NCI-H128 (cell line): ENCODE measurements at regions not wholly inside any gene's neighbourhood (a gene's known extent, or its start where the extent isn't known, plus 50 kb on each side); places are given as distances from the start of the nearest gene placed in this dataset.

Source experiments
- DNase-seq: peaks from one replicate; lab custom pipeline; 2025; ENCODE audit not compliant: unreplicated experiment; lab: John Stamatoyannopoulos, UW

- DNase-seq: no peak
Measured at GRCh38 chr18:70430501-70431173, 141.8 kb downstream of the SOCS6 start.

DNA sequence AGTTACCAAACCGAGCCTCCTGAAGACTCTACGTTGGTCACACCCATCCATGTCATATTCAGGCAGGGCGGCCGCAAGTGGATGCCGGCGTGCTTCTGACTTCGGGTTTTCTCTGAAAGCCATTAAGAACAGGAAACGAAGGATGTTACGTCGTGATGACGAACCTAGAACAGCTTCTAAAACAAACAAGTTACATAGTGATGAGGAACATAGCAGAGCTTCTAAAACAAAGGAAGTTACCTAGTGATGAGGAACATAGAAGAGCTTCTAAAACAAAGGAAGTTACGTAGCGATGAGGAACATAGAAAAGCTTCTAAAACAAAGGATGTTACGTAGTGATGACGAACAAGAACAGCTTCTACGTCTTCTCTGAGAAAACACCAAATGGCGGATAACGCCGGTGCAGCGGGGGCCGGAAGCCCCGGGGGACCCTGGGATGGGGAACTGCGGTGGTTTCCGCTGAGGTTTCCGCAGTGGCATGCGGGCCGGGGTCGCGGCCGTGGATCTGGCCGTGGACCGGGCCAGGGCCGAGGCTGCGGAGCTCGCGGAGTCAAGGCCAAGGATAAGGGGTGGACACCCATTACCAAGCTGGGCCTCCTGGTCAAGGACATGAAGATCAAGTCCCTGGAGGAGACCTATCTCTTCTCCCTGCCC lies 141.1 kb downstream of the SOCS6 start:
- no peak for DNase-seq

DNA sequence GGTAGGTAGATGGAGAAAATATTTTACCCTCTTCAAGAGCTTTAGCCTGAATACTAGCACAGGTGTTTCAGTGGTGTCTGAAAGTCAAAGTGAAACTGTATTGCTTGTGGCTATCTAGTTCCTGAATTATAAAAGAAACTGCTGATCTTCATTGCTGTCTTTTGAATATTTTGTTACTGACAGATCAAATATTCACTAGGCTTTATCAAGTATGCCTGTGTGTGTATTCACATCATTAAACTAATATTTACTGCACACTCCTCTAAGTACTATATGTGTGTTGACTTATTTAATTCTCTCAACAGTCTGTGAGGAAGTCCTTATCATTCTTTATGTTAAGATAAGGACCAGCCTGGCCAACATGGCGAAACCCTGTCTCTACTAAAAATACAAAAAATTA lies 139.6 kb downstream of the SOCS6 start:
- DNase-seq: no peak

DNA sequence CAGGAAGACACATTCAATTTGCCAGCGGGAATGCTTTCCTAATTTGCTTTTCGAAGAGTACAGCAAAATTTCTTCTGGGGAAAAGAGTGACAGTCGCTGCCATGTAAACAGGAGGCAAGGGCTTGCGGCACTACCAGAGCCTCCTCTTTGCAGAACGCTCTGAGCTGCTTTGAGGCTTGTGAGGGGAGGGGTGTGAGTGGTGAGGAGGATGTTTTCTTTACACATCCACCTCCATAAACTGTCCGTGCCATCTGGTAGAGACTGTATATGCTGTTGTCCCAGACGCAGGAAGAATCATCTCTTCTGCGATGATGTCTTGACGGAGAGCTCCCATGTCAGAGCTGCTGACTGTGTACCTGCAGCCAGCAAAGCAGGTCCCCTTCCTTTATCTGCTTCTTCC lies 138.0 kb downstream of the SOCS6 start:
- DNase-seq: no peak

DNA sequence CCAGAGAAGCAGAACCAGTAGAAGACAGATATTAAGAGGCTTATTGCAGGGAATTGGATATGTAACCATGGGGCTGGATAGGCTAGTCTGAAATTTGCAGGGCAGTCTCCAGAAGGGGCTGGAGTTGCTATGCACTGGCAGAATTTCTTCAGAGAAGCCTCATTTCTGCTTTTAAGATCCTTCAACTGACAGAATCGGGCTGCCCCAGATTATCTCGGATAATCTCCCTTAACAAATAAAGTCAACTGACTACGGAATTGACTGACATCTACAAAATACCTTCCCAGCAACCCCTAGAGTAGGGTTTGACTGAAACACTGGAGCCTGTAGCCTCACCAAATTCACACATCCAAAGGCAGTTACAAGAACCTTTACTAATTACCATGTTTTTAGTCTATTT lies 136.4 kb downstream of the SOCS6 start:
- no peak for DNase-seq

- DNase-seq: no peak
Measured at GRCh38 chr18:70423988-70424387, 135.1 kb downstream of the SOCS6 start.

DNA sequence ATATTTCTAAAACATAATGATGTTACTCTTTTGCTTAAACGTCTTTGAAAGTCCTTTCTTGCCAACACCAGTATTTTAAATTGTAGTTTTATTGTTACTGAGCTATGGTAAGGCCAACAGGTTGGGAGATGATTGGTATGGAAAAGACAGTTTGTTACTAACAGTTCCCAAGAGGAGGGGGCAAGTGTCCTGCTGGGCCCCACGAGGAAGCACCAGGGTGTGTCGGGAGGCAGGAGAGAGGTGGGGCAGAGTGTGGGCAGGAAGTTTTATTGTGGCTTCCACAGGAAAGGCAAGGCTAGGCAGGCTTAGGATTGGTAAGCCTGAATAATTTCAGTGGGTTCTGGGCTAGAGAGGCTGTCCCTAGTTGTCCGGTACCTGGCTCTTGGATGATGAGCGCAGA lies 134.3 kb downstream of the SOCS6 start:
- DNase-seq: no peak

DNA sequence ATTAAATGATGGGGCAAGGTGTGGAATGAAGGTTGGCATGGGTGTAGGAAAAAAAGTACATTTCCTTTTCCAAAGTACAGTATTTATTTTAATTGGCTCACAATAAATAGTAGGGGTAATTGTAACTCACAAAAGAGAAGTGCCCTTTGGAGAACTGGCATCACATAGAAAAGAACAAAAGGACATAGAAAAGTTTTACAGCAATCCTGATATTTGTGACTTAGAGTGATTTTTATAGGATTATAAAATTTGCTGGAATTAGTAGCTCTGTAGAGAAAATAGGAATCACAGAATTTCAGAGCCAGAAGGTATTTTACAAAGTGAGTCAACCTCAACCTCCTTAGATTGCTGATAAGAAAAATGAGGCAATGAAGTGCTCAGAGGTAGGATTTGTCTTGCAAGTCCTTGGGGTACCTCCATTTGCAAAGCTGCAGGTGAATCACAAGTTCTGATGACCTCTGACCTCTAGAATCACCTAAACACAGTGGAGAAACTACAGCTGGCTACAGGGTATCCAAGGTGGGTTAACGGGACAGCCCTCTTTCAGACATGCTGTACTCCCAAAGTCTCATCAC lies 133.6 kb downstream of the SOCS6 start:
- DNase-seq: no peak

DNA sequence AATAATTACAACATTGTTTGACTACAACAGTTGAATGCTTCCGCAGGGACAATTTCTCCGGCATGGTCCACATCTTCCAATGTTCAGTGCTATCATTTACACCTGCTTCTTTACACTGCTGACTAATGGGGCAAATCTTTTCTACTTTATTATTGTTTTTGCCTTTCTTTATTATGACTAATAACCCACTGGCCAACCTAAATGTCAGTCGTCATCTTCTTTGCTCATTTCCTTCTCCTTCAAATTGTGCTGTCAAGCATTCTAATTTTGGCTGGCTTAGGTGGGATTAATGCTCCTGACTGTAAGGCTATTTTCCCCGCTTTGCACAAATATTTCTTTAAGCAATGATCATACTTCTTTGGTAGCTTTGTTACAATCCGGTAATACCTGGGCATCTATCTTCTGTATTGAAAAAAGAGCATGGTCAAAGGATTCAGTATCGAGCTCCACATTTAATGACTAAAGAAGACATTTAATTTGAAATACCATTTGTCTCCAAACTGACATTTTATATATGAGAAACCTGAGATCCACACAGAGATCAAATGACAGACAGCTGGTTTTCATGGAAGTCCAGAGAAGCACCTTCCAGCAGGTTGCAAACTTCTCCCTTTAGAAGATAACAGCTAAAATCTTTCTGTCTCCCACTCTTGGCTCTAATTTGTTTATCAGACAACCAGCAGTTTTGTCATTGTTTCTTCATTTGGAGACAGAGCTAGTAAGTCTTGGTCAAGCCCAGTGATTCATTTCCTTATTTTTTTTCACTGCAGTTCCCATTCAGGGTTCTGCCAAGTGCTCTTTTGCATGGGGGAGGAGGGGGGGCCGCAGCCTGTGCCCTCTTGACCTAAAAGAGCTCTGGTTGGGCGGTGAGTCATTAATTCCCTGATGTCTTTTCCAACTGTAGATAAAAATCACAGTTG lies 132.9 kb downstream of the SOCS6 start:
- no peak for DNase-seq

DNA sequence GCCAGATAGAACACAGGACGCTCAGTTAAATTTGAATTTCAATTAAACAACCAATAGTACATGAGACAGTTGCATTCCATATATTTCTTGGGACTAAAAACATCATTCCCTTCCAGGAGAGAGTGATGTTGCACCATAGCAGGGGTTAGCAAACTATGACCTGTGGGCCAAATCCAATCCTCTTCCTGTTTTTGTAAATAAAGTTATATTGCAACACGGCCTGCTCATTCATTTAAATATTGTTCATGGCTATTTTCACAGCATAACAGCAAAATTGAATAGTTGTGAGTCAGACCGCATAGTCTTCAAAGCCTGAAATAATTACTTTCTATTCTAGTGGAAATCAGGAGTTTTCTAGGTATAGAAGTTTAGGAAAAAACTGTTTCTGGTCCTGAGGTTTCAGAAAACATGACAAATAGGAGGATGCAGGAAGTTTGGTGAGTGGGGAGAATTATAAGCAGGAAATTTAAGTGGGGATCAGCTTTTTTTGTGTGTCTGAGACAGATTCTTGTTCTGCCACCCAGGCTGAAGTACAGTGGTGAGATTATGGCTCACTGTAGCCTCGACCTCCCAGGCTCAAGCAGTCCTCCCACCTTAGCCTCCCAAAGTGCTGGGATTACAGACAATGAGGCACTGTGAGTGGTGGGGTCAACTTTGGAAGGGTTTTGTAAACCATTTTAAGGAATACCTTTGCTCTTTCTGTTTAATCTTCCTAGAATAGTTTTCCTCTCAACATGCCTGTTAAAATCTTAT lies 131.5 kb downstream of the SOCS6 start:
- DNase-seq: no peak

GRCh38 chr18:70419526-70419925 lies 130.7 kb downstream of the SOCS6 start:
- no peak for DNase-seq

- no peak for DNase-seq
Measured at GRCh38 chr18:70418546-70419311, 129.9 kb downstream of the SOCS6 start.

DNA sequence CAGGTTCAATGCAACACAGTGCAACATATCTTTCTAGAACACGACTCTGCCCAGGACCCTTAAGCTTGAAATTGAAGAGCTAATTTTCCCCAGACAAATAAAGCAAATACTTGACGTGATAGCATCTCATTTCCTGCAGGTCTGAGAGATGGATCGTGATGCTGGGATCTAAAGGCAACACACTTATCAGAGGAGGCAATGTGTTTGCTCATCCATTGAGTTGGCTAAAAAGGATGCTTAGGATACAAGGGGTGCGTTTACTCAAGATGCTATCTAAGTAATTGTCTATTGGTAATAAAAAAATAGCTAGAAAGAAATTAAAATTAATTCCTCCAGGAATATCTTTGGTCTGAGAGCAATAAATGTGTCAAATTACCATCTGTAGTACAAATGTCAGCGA lies 129.0 kb downstream of the SOCS6 start:
- DNase-seq: no peak

- no peak for DNase-seq
Measured at GRCh38 chr18:70416496-70416895, 127.7 kb downstream of the SOCS6 start.

DNA sequence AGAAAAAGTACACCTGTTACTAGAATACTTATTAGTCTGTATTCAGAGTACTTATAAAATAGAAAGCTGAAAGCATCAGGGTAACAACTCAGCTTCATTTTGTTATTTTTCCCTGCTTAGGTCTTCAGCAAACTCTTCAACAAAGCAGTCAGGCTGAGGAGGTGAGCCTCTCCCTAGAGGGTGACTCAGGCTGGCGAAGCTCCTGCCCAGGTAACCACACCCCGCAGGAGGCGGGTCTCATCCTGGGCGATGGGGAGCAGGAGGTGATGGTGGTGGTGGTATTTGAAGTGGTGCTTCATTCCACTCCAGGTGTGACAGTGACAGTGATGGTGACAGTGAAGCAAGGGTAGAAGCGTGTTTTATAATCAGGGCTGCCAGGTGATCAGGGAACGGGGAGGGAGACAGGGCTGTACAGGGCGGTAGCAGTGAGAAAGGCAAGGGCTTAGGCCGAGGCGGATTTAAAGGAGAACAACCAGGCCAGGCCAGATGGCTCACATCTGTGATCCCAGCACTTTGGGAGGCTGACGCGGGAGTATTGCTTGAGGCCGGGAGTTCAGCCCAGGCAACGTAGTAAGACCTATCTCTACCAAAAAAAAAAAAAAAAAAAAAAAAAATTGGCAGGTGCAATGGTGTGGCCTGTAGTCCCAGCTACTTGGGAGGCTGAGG lies 127.1 kb downstream of the SOCS6 start:
- DNase-seq: no peak

DNA sequence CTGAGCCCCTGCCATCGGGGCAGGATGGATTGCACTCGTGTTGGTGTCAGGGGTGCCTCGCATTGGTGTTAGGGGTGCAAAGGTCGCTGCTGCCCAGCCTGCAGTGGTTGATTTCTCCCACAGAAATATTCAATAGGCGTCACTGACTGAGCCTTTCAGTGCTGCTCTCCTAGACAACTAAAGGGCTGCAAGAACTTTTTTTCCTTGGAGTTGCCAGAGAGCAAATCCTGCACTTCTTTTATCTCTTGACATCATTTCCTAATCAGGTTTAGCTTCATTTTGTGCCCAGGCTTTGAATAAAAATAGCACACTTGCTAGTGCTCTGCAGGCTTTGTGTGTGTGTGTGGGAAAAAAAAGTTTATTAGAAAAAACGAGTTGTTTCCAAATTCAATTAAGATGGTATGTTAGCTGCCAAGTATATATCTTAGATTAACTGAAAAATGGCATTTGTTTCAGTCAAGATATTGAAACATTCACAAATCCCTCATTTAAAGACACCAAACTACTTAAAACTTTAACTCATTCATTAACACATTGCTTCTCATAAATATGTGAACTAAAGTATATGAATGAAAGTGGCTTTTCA lies 125.6 kb downstream of the SOCS6 start:
- DNase-seq: no peak

DNA sequence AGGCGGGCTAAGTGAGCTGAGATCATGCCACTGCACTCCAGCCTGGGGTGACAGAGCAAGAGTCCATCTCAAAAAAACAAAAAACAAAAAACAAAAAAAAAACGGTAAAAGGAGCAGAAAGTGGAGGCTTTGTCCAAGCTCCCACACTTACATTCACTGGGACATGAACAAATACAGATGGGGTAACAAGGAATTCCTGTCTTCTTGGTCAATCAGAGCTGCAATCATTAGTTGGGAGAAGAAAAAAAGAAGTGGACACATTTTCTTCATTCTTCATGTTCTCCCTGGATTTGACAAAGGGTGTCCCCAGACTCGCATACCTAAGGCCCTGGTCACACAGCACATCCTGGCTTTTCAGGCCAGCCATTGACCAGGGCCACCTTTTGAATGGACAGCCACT lies 124.6 kb downstream of the SOCS6 start:
- no peak for DNase-seq

- DNase-seq: no peak
Measured at GRCh38 chr18:70411876-70412435, 123.1 kb downstream of the SOCS6 start.

- no peak for DNase-seq
Measured at GRCh38 chr18:70411307-70411706, 122.5 kb downstream of the SOCS6 start.
